ENCODE measurements at regions not wholly inside any gene's neighbourhood (a gene's known extent, or its start where the extent isn't known, plus 50 kb on each side); places are given as distances from the start of the nearest gene placed in this dataset.
"Not testable (repeated sequence)": the region's sequence is repeated elsewhere in the genome, so short reads cannot be mapped to it uniquely, and the experiment has no call there.

DNA sequence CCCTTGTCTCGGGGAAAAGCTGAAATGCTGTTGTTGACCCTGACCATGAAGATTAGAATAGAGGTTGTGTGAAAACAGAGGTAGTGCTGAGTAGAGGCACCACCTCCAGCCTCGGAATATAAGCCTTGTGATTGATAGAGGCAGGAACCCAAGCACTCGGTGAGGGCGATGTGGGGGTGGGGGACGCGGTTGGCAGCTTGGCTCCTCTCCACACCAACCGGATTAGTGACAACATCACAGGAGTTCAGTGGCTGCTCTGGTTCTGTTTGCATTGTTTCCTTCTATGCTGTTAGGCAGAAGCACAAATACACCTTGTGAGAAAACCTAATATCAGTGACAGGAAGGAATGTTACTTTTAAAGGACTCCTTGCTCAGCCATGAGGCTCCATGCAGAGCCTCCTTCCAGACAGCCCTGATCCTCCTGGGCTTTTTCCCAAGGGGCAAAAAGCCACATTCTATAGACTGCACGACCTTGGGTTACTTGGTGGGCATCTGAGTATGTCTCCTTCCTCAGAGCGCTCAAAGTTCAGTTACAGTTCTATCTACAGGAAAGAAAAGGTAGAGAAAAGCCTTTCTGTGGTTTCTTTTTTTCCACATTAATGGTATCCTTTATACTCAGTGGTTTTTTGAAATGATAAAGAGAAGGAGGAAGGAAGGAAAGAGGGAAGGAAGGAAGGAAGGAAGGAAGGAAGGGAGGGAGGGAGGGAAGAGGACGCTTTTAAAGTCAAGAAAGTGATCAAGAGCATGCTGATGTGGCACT, 150.4 kb upstream of the NOCT start:
- peaks cover 33% of the 10 kb centered on the region for H3K4me1 Mint-ChIP-seq (ENCODE audit: low read depth)
- H3K27me3 Mint-ChIP-seq = no peaks in the 10 kb centered on the region
- H3K36me3 Mint-ChIP-seq (ENCODE audit: insufficient read depth) = no peaks in the 10 kb centered on the region
- TF ChIP-seq, protein P1, sequence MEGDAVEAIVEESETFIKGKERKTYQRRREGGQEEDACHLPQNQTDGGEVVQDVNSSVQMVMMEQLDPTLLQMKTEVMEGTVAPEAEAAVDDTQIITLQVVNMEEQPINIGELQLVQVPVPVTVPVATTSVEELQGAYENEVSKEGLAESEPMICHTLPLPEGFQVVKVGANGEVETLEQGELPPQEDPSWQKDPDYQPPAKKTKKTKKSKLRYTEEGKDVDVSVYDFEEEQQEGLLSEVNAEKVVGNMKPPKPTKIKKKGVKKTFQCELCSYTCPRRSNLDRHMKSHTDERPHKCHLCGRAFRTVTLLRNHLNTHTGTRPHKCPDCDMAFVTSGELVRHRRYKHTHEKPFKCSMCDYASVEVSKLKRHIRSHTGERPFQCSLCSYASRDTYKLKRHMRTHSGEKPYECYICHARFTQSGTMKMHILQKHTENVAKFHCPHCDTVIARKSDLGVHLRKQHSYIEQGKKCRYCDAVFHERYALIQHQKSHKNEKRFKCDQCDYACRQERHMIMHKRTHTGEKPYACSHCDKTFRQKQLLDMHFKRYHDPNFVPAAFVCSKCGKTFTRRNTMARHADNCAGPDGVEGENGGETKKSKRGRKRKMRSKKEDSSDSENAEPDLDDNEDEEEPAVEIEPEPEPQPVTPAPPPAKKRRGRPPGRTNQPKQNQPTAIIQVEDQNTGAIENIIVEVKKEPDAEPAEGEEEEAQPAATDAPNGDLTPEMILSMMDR (IDR thresholded peaks at IDR 0.05; ENCODE audit: unreplicated experiment) = no peak
- DNase-seq (ENCODE audit: low spot score, unreplicated experiment) = no peak
- no peak overlapping the region for H3K4me3 Mint-ChIP-seq (ENCODE audit: low read depth)
- H3K27ac Mint-ChIP-seq = no peak overlapping the region
- no peaks in the 10 kb centered on the region for H3K9me3 Mint-ChIP-seq (ENCODE audit: low read depth)

DNA sequence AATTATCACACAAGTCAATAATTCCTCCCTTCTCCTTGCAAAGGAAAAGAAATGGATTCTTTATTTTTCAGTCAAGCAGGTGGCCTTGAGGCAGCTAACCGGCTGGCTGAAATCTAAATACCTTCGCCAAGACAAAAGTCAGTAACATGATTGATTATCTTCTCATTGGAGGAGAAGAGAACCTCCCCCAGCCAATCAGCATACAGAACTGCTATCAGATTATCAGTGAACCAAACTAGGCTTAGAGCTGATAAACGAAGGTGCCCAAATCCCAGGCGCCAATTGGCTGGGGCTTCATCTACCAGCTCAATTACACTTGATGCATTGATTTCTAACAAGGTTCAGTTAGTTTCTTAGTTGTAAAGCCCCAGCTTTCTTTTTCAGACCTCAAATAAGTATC, 152.4 kb upstream of the NOCT start:
- H3K27ac Mint-ChIP-seq = no peak overlapping the region
- TF ChIP-seq, protein P1 (IDR thresholded peaks at IDR 0.05; ENCODE audit: unreplicated experiment) = no peak
- peaks cover 33% of the 10 kb centered on the region for H3K4me1 Mint-ChIP-seq (ENCODE audit: low read depth)
- no peaks in the 10 kb centered on the region for H3K27me3 Mint-ChIP-seq
- no peaks in the 10 kb centered on the region for H3K36me3 Mint-ChIP-seq (ENCODE audit: insufficient read depth)
- H3K9me3 Mint-ChIP-seq (ENCODE audit: low read depth) = no peaks in the 10 kb centered on the region
- no peak overlapping the region for H3K4me3 Mint-ChIP-seq (ENCODE audit: low read depth)
- DNase-seq (ENCODE audit: low spot score, unreplicated experiment) = no peak

DNA sequence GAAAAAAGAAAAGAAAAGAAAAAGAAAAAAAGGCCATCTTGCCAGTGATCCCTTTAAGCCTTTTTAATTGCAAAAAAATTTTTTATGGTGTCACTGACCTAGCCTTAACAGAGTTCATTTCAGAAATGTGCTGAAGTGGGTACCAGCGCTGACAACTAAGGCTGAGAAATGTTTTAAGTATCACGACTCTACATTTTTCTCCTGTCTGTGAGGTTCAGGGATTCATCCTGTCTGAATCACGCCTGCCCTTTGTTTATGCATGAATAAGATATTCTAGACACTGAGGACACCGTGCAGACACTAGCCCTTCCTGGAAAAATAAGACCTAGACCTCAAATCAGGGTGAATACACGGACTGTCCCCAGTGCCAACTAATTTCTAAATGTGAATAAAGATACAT, 154.4 kb upstream of the NOCT start:
- no peaks in the 10 kb centered on the region for H3K36me3 Mint-ChIP-seq (ENCODE audit: insufficient read depth)
- H3K9me3 Mint-ChIP-seq (ENCODE audit: low read depth) = no peaks in the 10 kb centered on the region
- no peak overlapping the region for H3K27ac Mint-ChIP-seq

DNA sequence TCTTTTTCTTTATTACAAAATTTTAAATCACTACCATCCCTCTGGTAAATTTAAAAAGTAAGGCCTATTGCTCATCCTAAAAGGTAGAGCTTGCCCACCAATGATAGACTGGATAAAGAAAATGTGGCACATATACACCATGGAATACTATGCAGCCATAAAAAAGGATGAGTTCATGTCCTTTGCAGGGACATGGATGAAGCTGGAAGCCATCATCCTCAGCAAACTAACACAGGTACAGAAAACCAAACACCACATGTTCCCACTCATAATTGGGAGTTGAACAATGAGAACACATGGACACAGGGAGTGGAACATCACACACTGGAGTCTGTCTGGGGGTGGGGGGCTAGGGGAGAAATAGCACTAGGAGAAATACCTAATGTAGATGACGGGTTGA, 155.2 kb upstream of the NOCT start:
- H3K27me3 Mint-ChIP-seq; H3K9me3 Mint-ChIP-seq (ENCODE audit: low read depth); H3K27ac Mint-ChIP-seq; DNase-seq (ENCODE audit: low spot score, unreplicated experiment); H3K36me3 Mint-ChIP-seq (ENCODE audit: insufficient read depth); H3K4me3 Mint-ChIP-seq (ENCODE audit: low read depth): not testable (repeated sequence)
- H3K4me1 Mint-ChIP-seq (ENCODE audit: low read depth) = peaks cover 31% of the 10 kb centered on the region

More for the DNA sequence above, 154.4 kb upstream of the NOCT start:
- DNase-seq (ENCODE audit: low spot score, unreplicated experiment) = no peak
- peaks cover 33% of the 10 kb centered on the region for H3K4me1 Mint-ChIP-seq (ENCODE audit: low read depth)
- H3K4me3 Mint-ChIP-seq (ENCODE audit: low read depth) = no peak overlapping the region
- TF ChIP-seq, protein P1 (IDR thresholded peaks at IDR 0.05; ENCODE audit: unreplicated experiment) = no peak
- H3K27me3 Mint-ChIP-seq = no peaks in the 10 kb centered on the region

DNA sequence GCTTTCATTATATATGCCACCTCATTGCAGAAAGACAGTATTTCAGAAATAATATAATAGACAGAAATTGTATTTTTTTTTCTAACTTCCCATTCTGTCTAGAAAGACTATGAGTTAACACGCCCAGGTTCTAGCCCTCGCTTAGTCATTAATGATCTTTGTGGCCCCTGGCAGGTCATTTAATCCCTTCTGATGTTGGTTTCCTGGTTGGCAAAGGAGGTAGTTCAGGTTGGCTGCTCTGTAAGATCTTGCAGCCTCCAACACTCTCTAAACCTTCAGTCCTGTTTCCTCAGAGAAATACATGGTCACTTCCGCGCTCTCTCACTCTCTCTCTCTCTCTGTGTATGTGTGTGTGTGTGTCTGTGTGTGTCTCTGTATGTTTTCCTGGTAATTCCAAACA, 156.3 kb upstream of the NOCT start:
- H3K36me3 Mint-ChIP-seq (ENCODE audit: insufficient read depth) = peaks cover 4% of the 10 kb centered on the region
- H3K27me3 Mint-ChIP-seq = no peaks in the 10 kb centered on the region
- H3K27ac Mint-ChIP-seq = no peak overlapping the region
- TF ChIP-seq, protein P1 (IDR thresholded peaks at IDR 0.05; ENCODE audit: unreplicated experiment) = no peak
- DNase-seq (ENCODE audit: low spot score, unreplicated experiment) = no peak
- H3K4me3 Mint-ChIP-seq (ENCODE audit: low read depth) = no peak overlapping the region
- H3K9me3 Mint-ChIP-seq (ENCODE audit: low read depth) = peaks cover 11% of the 10 kb centered on the region
- peaks cover 24% of the 10 kb centered on the region for H3K4me1 Mint-ChIP-seq (ENCODE audit: low read depth)

DNA sequence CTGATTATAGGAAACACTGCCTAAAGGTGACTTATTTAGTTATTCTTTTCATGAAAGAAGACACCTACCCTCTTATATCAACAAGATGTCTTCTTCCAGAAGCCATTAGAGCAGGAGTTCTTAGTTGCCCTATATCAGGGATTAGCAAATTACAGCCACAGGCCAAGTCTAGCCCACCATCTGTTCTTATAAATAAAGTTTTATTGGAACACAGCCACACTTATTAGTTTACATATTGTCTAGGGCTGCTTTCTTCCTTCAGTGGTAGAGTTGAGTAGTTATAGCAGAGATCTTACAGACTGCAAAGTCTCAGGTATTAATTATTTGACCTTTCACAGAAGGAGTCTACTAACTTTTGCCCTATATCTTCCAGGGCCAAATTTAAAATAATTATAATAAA, 157.2 kb upstream of the NOCT start:
- Mint-ChIP-seq H3K4me3 (ENCODE audit: low read depth) (no peak overlapping the region), H3K27ac (no peak overlapping the region), H3K4me1 (ENCODE audit: low read depth) (peaks cover 21% of the 10 kb centered on the region), H3K9me3 (ENCODE audit: low read depth) (peaks cover 11% of the 10 kb centered on the region), H3K27me3 (no peaks in the 10 kb centered on the region), H3K36me3 (ENCODE audit: insufficient read depth) (peaks cover 4% of the 10 kb centered on the region)
- TF ChIP-seq, protein P1 (IDR thresholded peaks at IDR 0.05; ENCODE audit: unreplicated experiment) = no peak
- DNase-seq (ENCODE audit: low spot score, unreplicated experiment) = no peak

All from progenitor cell of endocrine pancreas (in vitro differentiated cells).